OCI-LY3 (cell line): ENCODE measurements at regions not wholly inside any gene's neighbourhood (a gene's known extent, or its start where the extent isn't known, plus 50 kb on each side); places are given as distances from the start of the nearest gene placed in this dataset.
"Not testable (repeated sequence)": the region's sequence is repeated elsewhere in the genome, so short reads cannot be mapped to it uniquely, and the experiment has no call there.

Source experiments
- H2AFZ ChIP-seq: fragments of 200-600, 300-600 bp; shearing (Covaris generic); 2 replicates; pipeline ENCODE4 v1.6.0; 2014; ENCODE audit warnings: antibody characterized with exemption, low read depth, low read length
- H3K27ac ChIP-seq: fragments of 200-600, 300-600 bp; sonication (generic); 2 replicates; pipeline ENCODE4 v1.5.1; 2014; ENCODE audit warnings: mild to moderate bottlenecking, low read length, moderate library complexity, mixed read lengths
- H3K27me3 ChIP-seq: fragments of 200-600, 300-600 bp; sonication (generic); 2 replicates; pipeline ENCODE4 v1.6.1; 2014; ENCODE audit warnings: low read depth, low read length, mixed read lengths
- H3K36me3 ChIP-seq: fragments of 200-600, 300-600 bp; sonication (generic); replicated peaks from 2 replicates; pipeline ENCODE3; 2014; ENCODE audit warnings: low read depth, low read length, mixed read lengths
- H3K4me1 ChIP-seq: fragments of 300-600, 200-600 bp; sonication (generic); 2 replicates; pipeline ENCODE4 v1.6.1; 2014; ENCODE audit warnings: low read length, mixed read lengths
- H3K4me2 ChIP-seq: fragments of 200-600, 300-600 bp; sonication (generic); 2 replicates; pipeline ENCODE4 v1.6.1; 2014; ENCODE audit warnings: low read length, mixed read lengths
- H3K4me3 ChIP-seq: fragments of 300-600, 200-600 bp; sonication (generic); 2 replicates; pipeline ENCODE4 v1.5.1; 2014; ENCODE audit warnings: antibody characterized with exemption, mild to moderate bottlenecking, low read length, moderate library complexity
- H3K79me2 ChIP-seq: fragments of 300-600, 200-600 bp; shearing (Covaris generic); 2 replicates; pipeline ENCODE4 v1.6.1; 2014; ENCODE audit warnings: mild to moderate bottlenecking, low read length, mixed read lengths
- H3K9ac ChIP-seq: fragments of 300-600, 200-600 bp; shearing (Covaris generic); 2 replicates; pipeline ENCODE4 v1.6.0; 2014; ENCODE audit warnings: mild to moderate bottlenecking, low read length, moderate library complexity
- H3K9me3 ChIP-seq: fragments of 200-600, 300-600 bp; shearing (Covaris generic); 2 replicates; pipeline ENCODE4 v1.6.1; 2014; ENCODE audit warnings: low read length, mixed read lengths; ENCODE audit not compliant: insufficient read depth
- H4K20me1 ChIP-seq: fragments of 200-600, 300-600 bp; sonication (generic); 2 replicates; pipeline ENCODE4 v1.6.1; 2016; ENCODE audit warnings: low read length, mixed read lengths; ENCODE audit not compliant: insufficient read depth
- EZH2phosphoT487 ChIP-seq: fragments of 200-600 bp; shearing (Covaris generic); IDR thresholded peaks from 2 replicates; pipeline ENCODE4 v1.6.1; 2018; ENCODE audit warnings: antibody characterized with exemption, mixed run types, low read depth
- TF ChIP-seq, protein P1 (sequence below): fragments of 200-600, 300-600 bp; sonication (generic); IDR thresholded peaks from 2 replicates; pipeline ENCODE4 v1.5.1; 2014; ENCODE audit warnings: antibody characterized with exemption, low read length, low read depth

DNA sequence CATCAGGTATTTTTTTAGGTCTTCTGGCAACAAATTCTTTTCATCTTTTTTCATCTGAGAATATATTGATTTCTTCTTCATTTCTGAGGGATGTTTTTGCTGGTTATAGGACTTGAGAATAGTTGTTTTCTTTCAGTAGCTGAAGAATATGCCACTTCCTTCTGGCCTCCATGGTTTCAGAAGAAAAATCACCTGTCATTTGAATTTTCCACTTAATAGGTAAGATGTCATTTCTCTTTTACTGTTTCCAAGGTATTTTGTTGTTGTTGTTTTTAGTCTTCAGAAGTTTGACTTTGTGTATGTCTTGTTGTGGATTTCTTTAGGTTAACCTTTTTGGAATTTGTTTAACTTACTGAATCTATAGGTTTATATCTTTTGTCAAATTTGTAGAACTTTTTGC lies 257.8 kb upstream of the AMIGO2 start:
- Histone ChIP-seq H3K27me3 (no peaks in the 10 kb centered on the region), H3K9me3 (no peaks in the 10 kb centered on the region), H3K27ac (no peak overlapping the region), H3K4me3 (no peak overlapping the region), H3K79me2 (no peaks in the 10 kb centered on the region), H2AFZ (no peak overlapping the region), H3K9ac (no peak overlapping the region), H3K4me1 (peaks cover 6% of the 10 kb centered on the region), H3K4me2 (no peak overlapping the region), H4K20me1 (no peaks in the 10 kb centered on the region), H3K36me3 (no peaks in the 10 kb centered on the region)
- TF ChIP-seq EZH2phosphoT487 = no peak
- TF ChIP-seq, protein P1, sequence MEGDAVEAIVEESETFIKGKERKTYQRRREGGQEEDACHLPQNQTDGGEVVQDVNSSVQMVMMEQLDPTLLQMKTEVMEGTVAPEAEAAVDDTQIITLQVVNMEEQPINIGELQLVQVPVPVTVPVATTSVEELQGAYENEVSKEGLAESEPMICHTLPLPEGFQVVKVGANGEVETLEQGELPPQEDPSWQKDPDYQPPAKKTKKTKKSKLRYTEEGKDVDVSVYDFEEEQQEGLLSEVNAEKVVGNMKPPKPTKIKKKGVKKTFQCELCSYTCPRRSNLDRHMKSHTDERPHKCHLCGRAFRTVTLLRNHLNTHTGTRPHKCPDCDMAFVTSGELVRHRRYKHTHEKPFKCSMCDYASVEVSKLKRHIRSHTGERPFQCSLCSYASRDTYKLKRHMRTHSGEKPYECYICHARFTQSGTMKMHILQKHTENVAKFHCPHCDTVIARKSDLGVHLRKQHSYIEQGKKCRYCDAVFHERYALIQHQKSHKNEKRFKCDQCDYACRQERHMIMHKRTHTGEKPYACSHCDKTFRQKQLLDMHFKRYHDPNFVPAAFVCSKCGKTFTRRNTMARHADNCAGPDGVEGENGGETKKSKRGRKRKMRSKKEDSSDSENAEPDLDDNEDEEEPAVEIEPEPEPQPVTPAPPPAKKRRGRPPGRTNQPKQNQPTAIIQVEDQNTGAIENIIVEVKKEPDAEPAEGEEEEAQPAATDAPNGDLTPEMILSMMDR = no peak

DNA sequence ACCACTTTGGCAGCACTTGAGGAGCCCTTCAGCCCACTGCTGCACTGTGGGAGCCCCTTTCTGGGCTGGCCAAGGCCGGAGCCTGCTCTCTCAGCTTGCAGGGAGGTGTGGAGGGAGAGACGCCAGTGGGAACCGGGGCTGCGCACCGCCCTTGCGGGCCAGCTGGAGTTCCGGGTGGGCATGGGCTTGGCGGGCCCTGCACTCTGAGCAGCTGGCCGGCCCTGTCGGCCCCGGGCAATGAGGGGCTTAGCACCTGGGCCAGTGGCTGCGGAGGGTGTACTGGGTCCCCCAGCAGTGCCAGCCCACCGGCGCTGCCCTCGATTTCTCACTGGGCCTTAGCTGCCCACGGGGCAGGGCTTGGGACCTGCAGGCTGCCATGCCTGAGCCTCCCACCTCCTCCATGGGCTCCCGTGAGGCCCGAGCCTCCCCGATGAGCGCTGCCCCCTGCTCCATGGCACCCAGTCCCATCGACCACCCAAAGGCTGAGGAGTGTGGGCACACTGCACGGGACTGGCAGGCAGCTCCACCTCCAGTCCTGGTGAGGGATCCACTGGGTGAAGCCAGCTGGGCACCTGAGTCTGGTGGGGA lies 253.6 kb upstream of the AMIGO2 start:
- H4K20me1 ChIP-seq, H3K36me3 ChIP-seq, H3K4me3 ChIP-seq, H3K79me2 ChIP-seq, H3K27me3 ChIP-seq, H3K9ac ChIP-seq, H2AFZ ChIP-seq, H3K4me2 ChIP-seq, H3K9me3 ChIP-seq, H3K27ac ChIP-seq, H3K4me1 ChIP-seq: not testable (repeated sequence)

DNA sequence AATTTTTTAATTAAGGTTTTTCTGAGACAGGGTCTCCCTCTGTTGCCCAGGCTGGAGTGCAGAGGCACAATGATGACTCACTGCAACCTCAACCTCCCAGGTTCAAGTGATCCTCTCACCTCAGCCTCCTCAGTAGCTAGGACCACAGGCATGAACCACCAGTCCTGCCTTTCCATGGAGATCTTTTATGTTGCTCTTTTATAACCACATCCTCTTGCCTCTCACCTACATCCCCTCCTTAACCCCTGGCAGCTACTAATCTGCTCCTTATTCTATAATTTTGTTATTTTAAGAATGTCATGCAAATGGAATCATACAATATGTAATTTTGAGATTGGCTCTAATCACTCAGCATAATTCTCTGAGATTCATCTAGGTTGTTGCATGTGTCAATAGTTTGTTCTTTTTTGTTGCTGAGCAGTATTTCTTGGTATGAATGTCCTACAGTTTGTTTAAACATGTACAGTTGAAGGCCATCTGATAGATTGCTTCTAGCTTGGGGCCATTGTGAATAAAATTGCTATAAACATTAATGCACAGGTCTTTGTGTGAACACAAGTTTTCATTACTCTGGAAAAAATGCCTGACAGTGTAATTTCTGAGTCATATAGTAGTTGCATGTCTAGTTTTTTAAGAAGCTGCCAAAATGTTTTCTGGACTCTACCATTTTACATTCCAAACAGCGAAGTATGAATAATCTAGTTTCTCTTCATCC lies 249.2 kb upstream of the AMIGO2 start:
- H3K27me3 ChIP-seq = no peaks in the 10 kb centered on the region
- H3K9me3 ChIP-seq = no peaks in the 10 kb centered on the region
- H4K20me1 ChIP-seq = no peaks in the 10 kb centered on the region
- H3K79me2 ChIP-seq = no peaks in the 10 kb centered on the region
- no peak overlapping the region for H3K9ac ChIP-seq
- H3K4me2 ChIP-seq = no peak overlapping the region
- H3K36me3 ChIP-seq = no peaks in the 10 kb centered on the region
- peaks cover 8% of the 10 kb centered on the region for H3K4me1 ChIP-seq
- H2AFZ ChIP-seq = no peak overlapping the region
- H3K27ac ChIP-seq = no peak overlapping the region
- H3K4me3 ChIP-seq = no peak overlapping the region
- TF ChIP-seq, protein P1 = no peak
- no peak for TF ChIP-seq EZH2phosphoT487

DNA sequence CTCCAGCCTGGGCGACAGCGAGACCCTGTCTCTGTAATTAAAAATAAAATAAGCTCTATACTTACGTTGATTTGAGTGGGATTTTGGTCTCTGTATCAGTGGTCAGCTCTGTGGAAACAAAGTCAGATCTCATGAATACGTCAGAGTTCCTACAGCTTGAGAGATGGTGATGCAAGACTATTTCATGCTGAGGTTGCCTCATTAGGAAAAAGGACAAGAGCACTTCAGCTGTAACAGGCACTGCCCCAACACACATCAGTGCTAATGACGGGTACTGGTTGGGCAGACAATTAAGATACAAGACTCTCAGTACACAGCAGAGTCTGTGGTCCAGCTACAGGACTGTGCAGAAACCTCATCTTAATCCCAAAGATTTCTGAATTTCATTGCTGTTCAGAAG lies 246.4 kb upstream of the AMIGO2 start:
- Histone ChIP-seq H3K9me3 (no peaks in the 10 kb centered on the region), H2AFZ (0 out of 2 replicates have a peak overlapping the region, but pooled peaks have one; percentile 8), H3K36me3 (no peaks in the 10 kb centered on the region)

More for the DNA sequence above, 246.4 kb upstream of the AMIGO2 start:
- no peaks in the 10 kb centered on the region for H3K27me3 ChIP-seq
- H3K9ac ChIP-seq = no peak overlapping the region
- H3K27ac ChIP-seq = no peak overlapping the region
- H3K4me1 ChIP-seq = no peaks in the 10 kb centered on the region
- TF ChIP-seq EZH2phosphoT487 = no peak
- TF ChIP-seq, protein P1 = no peak
- H3K4me2 ChIP-seq = no peak overlapping the region
- no peak overlapping the region for H3K4me3 ChIP-seq
- no peaks in the 10 kb centered on the region for H3K79me2 ChIP-seq
- no peaks in the 10 kb centered on the region for H4K20me1 ChIP-seq
